ENCODE measurements at regions not wholly inside any gene's neighbourhood (a gene's known extent, or its start where the extent isn't known, plus 50 kb on each side); places are given as distances from the start of the nearest gene placed in this dataset.

GRCh38 chr22:27466778-27467438 is 334.6 kb downstream of the MN1 start:
- peaks cover under 1% of the 10 kb centered on the region for H3K4me1 ChIP-seq (ENCODE audit: insufficient read depth, low read length)
- H3K9ac ChIP-seq (ENCODE audit: low read length): no peak overlapping the region
- no peaks in the 10 kb centered on the region for H3K9me3 ChIP-seq (ENCODE audit: low read length)
- no peak overlapping the region for H3K27ac ChIP-seq (ENCODE audit: low read depth, low read length)
- no peaks in the 10 kb centered on the region for H3K27me3 ChIP-seq (ENCODE audit: control insufficient read depth in 1 of 2, insufficient read depth in 2 of 2, low read length in 2 of 2)
- no peak overlapping the region for H3K4me3 ChIP-seq (ENCODE audit: low read depth in 1 of 2, low read length in 2 of 2)
- H3K36me3 ChIP-seq (ENCODE audit: insufficient read depth, low read length): no peaks in the 10 kb centered on the region

- Histone ChIP-seq H3K36me3 (ENCODE audit: insufficient read depth, low read length) (no peaks in the 10 kb centered on the region), H3K27me3 (ENCODE audit: control insufficient read depth in 1 of 2, insufficient read depth in 2 of 2, low read length in 2 of 2) (no peaks in the 10 kb centered on the region), H3K9ac (ENCODE audit: low read length) (no peak overlapping the region), H3K27ac (ENCODE audit: low read depth, low read length) (no peak overlapping the region), H3K4me3 (ENCODE audit: low read depth in 1 of 2, low read length in 2 of 2) (no peak overlapping the region), H3K9me3 (ENCODE audit: low read length) (no peaks in the 10 kb centered on the region), H3K4me1 (ENCODE audit: insufficient read depth, low read length) (no peaks in the 10 kb centered on the region)
Measured at GRCh38 chr22:27467711-27468110, 333.8 kb downstream of the MN1 start.

GRCh38 chr22:27468712-27469111 is 332.8 kb downstream of the MN1 start:
- no peaks in the 10 kb centered on the region for H3K9me3 ChIP-seq (ENCODE audit: low read length)
- no peak overlapping the region for H3K9ac ChIP-seq (ENCODE audit: low read length)
- no peaks in the 10 kb centered on the region for H3K36me3 ChIP-seq (ENCODE audit: insufficient read depth, low read length)
- no peaks in the 10 kb centered on the region for H3K4me1 ChIP-seq (ENCODE audit: insufficient read depth, low read length)
- no peaks in the 10 kb centered on the region for H3K27me3 ChIP-seq (ENCODE audit: control insufficient read depth in 1 of 2, insufficient read depth in 2 of 2, low read length in 2 of 2)
- no peak overlapping the region for H3K27ac ChIP-seq (ENCODE audit: low read depth, low read length)
- no peak overlapping the region for H3K4me3 ChIP-seq (ENCODE audit: low read depth in 1 of 2, low read length in 2 of 2)

- no peak overlapping the region for H3K27ac ChIP-seq (ENCODE audit: low read depth, low read length)
- no peaks in the 10 kb centered on the region for H3K36me3 ChIP-seq (ENCODE audit: insufficient read depth, low read length)
- H3K27me3 ChIP-seq (ENCODE audit: control insufficient read depth in 1 of 2, insufficient read depth in 2 of 2, low read length in 2 of 2): no peaks in the 10 kb centered on the region
- H3K9ac ChIP-seq (ENCODE audit: low read length): no peak overlapping the region
- no peak overlapping the region for H3K4me3 ChIP-seq (ENCODE audit: low read depth in 1 of 2, low read length in 2 of 2)
- H3K4me1 ChIP-seq (ENCODE audit: insufficient read depth, low read length): peaks cover 6% of the 10 kb centered on the region
- H3K9me3 ChIP-seq (ENCODE audit: low read length): no peaks in the 10 kb centered on the region
Measured at GRCh38 chr22:27470169-27470772, 331.3 kb downstream of the MN1 start.

GRCh38 chr22:27472975-27473374 is 328.6 kb downstream of the MN1 start:
- no peaks in the 10 kb centered on the region for H3K27me3 ChIP-seq (ENCODE audit: control insufficient read depth in 1 of 2, insufficient read depth in 2 of 2, low read length in 2 of 2)
- no peak overlapping the region for H3K4me3 ChIP-seq (ENCODE audit: low read depth in 1 of 2, low read length in 2 of 2)
- H3K9ac ChIP-seq (ENCODE audit: low read length): no peak overlapping the region
- H3K36me3 ChIP-seq (ENCODE audit: insufficient read depth, low read length): no peaks in the 10 kb centered on the region
- peaks cover 9% of the 10 kb centered on the region for H3K4me1 ChIP-seq (ENCODE audit: insufficient read depth, low read length)
- H3K9me3 ChIP-seq (ENCODE audit: low read length): no peaks in the 10 kb centered on the region
- no peak overlapping the region for H3K27ac ChIP-seq (ENCODE audit: low read depth, low read length)

- Histone ChIP-seq H3K36me3 (ENCODE audit: insufficient read depth, low read length) (no peaks in the 10 kb centered on the region), H3K27ac (ENCODE audit: low read depth, low read length) (no peak overlapping the region)
Measured at GRCh38 chr22:27473533-27473932, 328.0 kb downstream of the MN1 start.

GRCh38 chr22:27474112-27474571 is 327.4 kb downstream of the MN1 start:
- H3K4me3 ChIP-seq (ENCODE audit: low read depth in 1 of 2, low read length in 2 of 2): no peak overlapping the region
- H3K27ac ChIP-seq (ENCODE audit: low read depth, low read length): no peak overlapping the region
- H3K4me1 ChIP-seq (ENCODE audit: insufficient read depth, low read length): peaks cover 9% of the 10 kb centered on the region
- H3K27me3 ChIP-seq (ENCODE audit: control insufficient read depth in 1 of 2, insufficient read depth in 2 of 2, low read length in 2 of 2): no peaks in the 10 kb centered on the region
- H3K9me3 ChIP-seq (ENCODE audit: low read length): no peaks in the 10 kb centered on the region
- no peak overlapping the region for H3K9ac ChIP-seq (ENCODE audit: low read length)
- H3K36me3 ChIP-seq (ENCODE audit: insufficient read depth, low read length): no peaks in the 10 kb centered on the region

More at GRCh38 chr22:27473533-27473932, 328.0 kb downstream of the MN1 start:
- Histone ChIP-seq H3K9me3 (ENCODE audit: low read length) (no peaks in the 10 kb centered on the region), H3K4me1 (ENCODE audit: insufficient read depth, low read length) (peaks cover 9% of the 10 kb centered on the region), H3K9ac (ENCODE audit: low read length) (no peak overlapping the region), H3K27me3 (ENCODE audit: control insufficient read depth in 1 of 2, insufficient read depth in 2 of 2, low read length in 2 of 2) (no peaks in the 10 kb centered on the region), H3K4me3 (ENCODE audit: low read depth in 1 of 2, low read length in 2 of 2) (no peak overlapping the region)

- H3K27me3 ChIP-seq (ENCODE audit: control insufficient read depth in 1 of 2, insufficient read depth in 2 of 2, low read length in 2 of 2): no peaks in the 10 kb centered on the region
- no peak overlapping the region for H3K27ac ChIP-seq (ENCODE audit: low read depth, low read length)
- H3K4me3 ChIP-seq (ENCODE audit: low read depth in 1 of 2, low read length in 2 of 2): no peak overlapping the region
- peaks cover 12% of the 10 kb centered on the region for H3K4me1 ChIP-seq (ENCODE audit: insufficient read depth, low read length)
- H3K36me3 ChIP-seq (ENCODE audit: insufficient read depth, low read length): no peaks in the 10 kb centered on the region
- H3K9me3 ChIP-seq (ENCODE audit: low read length): no peaks in the 10 kb centered on the region
- H3K9ac ChIP-seq (ENCODE audit: low read length): no peak overlapping the region
Measured at GRCh38 chr22:27474711-27475547, 326.6 kb downstream of the MN1 start.

GRCh38 chr22:27475548-27475897 is 326.0 kb downstream of the MN1 start:
- no peak overlapping the region for H3K9ac ChIP-seq (ENCODE audit: low read length)
- no peaks in the 10 kb centered on the region for H3K9me3 ChIP-seq (ENCODE audit: low read length)
- H3K27me3 ChIP-seq (ENCODE audit: control insufficient read depth in 1 of 2, insufficient read depth in 2 of 2, low read length in 2 of 2): no peaks in the 10 kb centered on the region
- H3K4me1 ChIP-seq (ENCODE audit: insufficient read depth, low read length): peaks cover 12% of the 10 kb centered on the region
- no peak overlapping the region for H3K4me3 ChIP-seq (ENCODE audit: low read depth in 1 of 2, low read length in 2 of 2)
- H3K36me3 ChIP-seq (ENCODE audit: insufficient read depth, low read length): no peaks in the 10 kb centered on the region
- H3K27ac ChIP-seq (ENCODE audit: low read depth, low read length): no peak overlapping the region

GRCh38 chr22:27476318-27476717 is 325.2 kb downstream of the MN1 start:
- H3K36me3 ChIP-seq (ENCODE audit: insufficient read depth, low read length): no peaks in the 10 kb centered on the region

GRCh38 chr22:27476729-27477128 is 324.8 kb downstream of the MN1 start:
- H3K27ac ChIP-seq (ENCODE audit: low read depth, low read length): no peak overlapping the region
- H3K4me3 ChIP-seq (ENCODE audit: low read depth in 1 of 2, low read length in 2 of 2): no peak overlapping the region
- no peaks in the 10 kb centered on the region for H3K27me3 ChIP-seq (ENCODE audit: control insufficient read depth in 1 of 2, insufficient read depth in 2 of 2, low read length in 2 of 2)

More at GRCh38 chr22:27476318-27476717, 325.2 kb downstream of the MN1 start:
- no peak overlapping the region for H3K9ac ChIP-seq (ENCODE audit: low read length)
- H3K27me3 ChIP-seq (ENCODE audit: control insufficient read depth in 1 of 2, insufficient read depth in 2 of 2, low read length in 2 of 2): no peaks in the 10 kb centered on the region
- H3K4me1 ChIP-seq (ENCODE audit: insufficient read depth, low read length): peaks cover 12% of the 10 kb centered on the region
- H3K27ac ChIP-seq (ENCODE audit: low read depth, low read length): no peak overlapping the region
- H3K9me3 ChIP-seq (ENCODE audit: low read length): no peaks in the 10 kb centered on the region
- no peak overlapping the region for H3K4me3 ChIP-seq (ENCODE audit: low read depth in 1 of 2, low read length in 2 of 2)

More at GRCh38 chr22:27476729-27477128, 324.8 kb downstream of the MN1 start:
- no peak overlapping the region for H3K9ac ChIP-seq (ENCODE audit: low read length)
- H3K9me3 ChIP-seq (ENCODE audit: low read length): no peaks in the 10 kb centered on the region
- H3K4me1 ChIP-seq (ENCODE audit: insufficient read depth, low read length): peaks cover 12% of the 10 kb centered on the region
- no peaks in the 10 kb centered on the region for H3K36me3 ChIP-seq (ENCODE audit: insufficient read depth, low read length)

Data from muscle layer of colon (tissue), 2 donors.